MV-4-11 (cell line): ENCODE measurements at regions not wholly inside any gene's neighbourhood (a gene's known extent, or its start where the extent isn't known, plus 50 kb on each side); places are given as distances from the start of the nearest gene placed in this dataset.

ENCODE experiments used
- DNase-seq: peaks from one replicate; lab custom pipeline; 2025; lab: John Stamatoyannopoulos, UW

DNA sequence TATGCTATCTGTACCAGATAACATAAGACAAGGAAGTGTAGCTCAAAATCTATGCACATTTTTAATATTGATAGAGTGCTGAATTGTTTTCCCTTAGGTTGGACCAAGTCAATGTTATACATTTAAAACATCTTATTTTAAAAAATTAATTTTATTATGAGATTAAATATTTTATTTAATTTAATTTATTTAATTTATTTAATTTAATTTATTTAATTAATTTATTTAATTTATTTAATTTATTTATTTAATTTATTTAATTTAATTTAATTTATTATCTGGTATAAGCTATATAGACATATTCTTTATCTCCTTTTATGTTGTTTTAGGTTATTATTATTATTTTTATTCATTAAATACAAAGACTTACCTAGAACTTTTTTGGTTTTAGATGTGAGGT is 551.7 kb upstream of the LRRTM1 start:
- no peak for DNase-seq

GRCh38 chr2:80854831-80855230 is 550.3 kb upstream of the LRRTM1 start:
- DNase-seq: no peak

DNA sequence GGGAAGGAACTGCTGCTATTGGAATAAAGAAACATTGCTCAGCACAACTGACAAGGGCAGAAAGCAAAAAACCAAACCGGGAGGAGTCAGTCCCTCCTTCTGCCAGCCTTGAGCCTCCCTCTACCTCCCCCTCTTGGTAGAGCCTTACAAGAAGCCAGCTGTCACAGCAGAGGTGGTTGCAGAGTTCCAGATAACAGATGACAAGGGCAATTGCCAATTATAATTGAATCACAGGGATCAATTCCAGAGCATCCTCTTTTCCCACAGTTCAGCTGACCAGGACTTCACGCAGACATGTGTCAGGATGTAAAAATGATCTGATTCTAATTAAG is 548.2 kb upstream of the LRRTM1 start:
- no peak for DNase-seq

GRCh38 chr2:80852079-80852807 is 547.7 kb upstream of the LRRTM1 start:
- no peak for DNase-seq

DNA sequence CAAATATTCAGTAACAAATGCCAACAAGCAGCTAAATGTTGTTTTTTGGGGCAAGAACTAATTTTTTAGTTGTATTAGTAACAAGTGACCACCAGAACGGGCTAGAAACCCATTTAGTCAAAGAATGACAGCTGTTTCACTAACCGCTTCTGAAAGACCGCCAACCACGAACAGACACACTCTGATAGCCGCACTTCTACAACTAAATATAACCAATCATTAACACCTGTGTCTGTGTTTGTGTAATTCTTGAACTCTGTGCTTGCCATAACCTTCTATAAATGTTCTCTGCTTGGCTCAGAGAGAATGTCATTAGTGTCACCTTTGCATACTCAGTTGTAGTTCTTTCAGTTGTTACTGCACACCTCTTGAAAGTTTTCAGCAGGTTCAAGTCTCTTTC is 526.3 kb upstream of the LRRTM1 start:
- DNase-seq: no peak

- no peak for DNase-seq
These were observed 518.4 kb upstream of the LRRTM1 start for GRCh38 chr2:80822999-80823398.

GRCh38 chr2:80815259-80815658 is 510.7 kb upstream of the LRRTM1 start:
- DNase-seq: no peak

DNA sequence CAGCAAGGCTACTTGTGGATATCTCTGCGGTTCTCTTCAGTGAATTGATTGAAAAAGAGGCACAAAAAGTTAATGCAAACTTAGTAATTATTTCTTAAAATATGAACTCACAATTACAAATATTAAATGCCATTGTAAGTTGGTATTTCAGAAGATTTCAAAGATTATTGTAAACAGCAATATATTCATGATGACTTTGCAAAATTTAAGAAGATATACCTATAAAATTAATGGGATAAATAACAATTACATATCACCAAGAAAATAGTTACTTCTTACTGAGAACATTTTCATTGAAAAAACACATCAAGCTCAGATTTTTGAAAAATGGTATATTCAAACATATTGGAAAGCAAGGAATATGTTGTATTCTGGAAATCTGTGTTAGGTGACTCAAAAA is 482.0 kb upstream of the LRRTM1 start:
- DNase-seq: no peak

- no peak for DNase-seq
These were observed 474.2 kb upstream of the LRRTM1 start for GRCh38 chr2:80778704-80779103.

DNA sequence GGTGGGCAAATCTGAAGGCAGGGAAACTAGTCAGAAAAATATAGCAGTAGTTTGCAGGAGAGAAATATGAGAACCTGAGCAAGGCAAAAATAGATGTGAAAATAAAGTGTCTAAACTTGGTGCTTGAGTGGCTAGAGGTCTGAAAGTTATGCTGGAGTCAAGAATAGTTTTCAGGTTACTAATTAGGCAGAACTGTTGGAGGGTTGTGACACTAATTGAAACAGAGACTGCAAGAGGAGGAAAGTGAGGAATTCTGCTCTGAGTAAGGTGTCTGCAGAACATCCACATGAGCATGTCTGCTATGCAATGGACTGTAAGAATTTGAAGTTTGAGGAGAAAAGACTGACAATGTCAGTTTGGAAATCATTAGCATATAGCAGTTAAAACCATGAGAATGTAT is 444.0 kb upstream of the LRRTM1 start:
- DNase-seq: no peak

GRCh38 chr2:80737047-80737446 is 432.5 kb upstream of the LRRTM1 start:
- DNase-seq: no peak

- no peak for DNase-seq
These were observed 420.4 kb upstream of the LRRTM1 start for GRCh38 chr2:80725001-80725400.

DNA sequence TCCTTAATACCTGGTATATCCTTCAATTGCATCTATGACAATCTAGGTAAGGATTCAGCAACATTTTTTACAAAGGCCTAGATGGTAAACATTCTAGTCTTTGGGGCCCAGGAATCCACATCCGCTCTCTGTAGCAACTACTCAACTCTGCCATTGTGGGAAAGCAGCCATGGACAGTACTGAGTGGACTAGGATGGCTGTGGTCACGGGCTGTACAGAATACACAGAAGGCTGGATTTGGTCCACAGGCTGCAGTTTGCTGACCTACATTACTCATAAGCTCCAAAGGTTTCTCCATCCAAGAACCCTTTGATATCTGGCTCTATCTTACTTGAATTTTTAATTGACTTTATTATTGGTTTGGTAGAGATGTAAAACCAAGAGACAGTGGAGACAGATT is 418.3 kb upstream of the LRRTM1 start:
- DNase-seq: no peak

- no peak for DNase-seq
These were observed 415.1 kb upstream of the LRRTM1 start for GRCh38 chr2:80719607-80720006.

DNA sequence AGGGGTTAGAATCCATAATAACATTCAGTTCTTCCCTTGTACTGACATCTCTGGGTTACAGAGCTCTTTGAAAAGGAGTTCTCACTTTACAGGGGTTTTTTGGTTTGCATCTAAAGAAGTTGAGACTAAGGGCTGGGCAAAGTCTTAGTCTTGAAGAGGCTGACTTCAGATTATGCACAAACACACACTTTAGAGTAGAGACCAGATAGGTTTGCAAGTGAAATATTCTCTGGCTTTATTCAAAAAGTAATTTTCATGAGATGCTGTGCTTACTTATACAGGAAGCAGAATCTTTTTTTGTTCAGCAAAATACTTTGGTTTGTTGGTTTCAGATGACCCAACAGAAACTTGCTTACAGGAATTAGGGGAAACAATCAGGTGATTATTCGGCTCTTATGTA is 410.9 kb upstream of the LRRTM1 start:
- DNase-seq: no peak

DNA sequence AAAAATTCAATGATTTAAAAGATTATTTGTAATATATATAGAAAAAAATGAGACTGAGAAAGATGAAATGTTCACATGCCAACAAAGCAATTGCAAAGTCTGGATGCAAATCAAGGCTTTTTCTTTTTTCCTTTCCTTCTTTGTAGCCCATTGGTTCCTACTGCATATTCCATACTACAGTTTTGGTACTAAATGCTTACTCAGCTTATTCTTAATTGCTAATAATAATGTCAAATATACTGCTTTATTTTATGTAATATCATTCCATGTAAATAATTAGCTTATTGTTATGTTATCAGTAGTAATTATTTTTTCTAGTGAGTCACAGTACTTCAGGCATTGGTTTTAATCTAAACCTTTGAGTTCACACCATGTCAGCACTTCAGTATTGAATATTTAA is 407.4 kb upstream of the LRRTM1 start:
- DNase-seq: no peak

GRCh38 chr2:80706951-80707350 is 402.4 kb upstream of the LRRTM1 start:
- DNase-seq: no peak

- no peak for DNase-seq
These were observed 402.0 kb upstream of the LRRTM1 start for GRCh38 chr2:80706541-80706940.

- no peak for DNase-seq
These were observed 399.0 kb upstream of the LRRTM1 start for GRCh38 chr2:80703532-80703931.

GRCh38 chr2:80700961-80701360 is 396.4 kb upstream of the LRRTM1 start:
- DNase-seq: no peak
